ENCODE measurements at regions not wholly inside any gene's neighbourhood (a gene's known extent, or its start where the extent isn't known, plus 50 kb on each side); places are given as distances from the start of the nearest gene placed in this dataset.

DNA sequence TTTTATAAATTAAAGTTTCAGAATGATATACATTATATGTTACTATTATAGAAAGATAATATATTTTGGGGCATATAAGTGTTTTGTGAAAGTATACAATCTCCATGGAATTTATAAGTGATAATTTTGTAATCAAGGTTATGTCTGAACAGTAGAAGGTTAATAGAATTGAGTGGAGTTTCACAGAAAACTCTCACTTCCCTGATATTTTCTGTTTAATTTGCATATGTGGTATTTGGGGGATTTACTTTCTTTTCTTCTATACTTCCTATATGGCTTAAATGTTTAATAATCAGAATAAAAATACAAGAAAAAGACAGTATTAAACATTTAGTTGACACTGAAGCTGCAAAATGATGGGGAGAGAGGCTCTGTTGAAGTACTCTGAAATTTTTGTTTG is 848.5 kb downstream of the DACH1 start:
- TF ChIP-seq, protein P1, sequence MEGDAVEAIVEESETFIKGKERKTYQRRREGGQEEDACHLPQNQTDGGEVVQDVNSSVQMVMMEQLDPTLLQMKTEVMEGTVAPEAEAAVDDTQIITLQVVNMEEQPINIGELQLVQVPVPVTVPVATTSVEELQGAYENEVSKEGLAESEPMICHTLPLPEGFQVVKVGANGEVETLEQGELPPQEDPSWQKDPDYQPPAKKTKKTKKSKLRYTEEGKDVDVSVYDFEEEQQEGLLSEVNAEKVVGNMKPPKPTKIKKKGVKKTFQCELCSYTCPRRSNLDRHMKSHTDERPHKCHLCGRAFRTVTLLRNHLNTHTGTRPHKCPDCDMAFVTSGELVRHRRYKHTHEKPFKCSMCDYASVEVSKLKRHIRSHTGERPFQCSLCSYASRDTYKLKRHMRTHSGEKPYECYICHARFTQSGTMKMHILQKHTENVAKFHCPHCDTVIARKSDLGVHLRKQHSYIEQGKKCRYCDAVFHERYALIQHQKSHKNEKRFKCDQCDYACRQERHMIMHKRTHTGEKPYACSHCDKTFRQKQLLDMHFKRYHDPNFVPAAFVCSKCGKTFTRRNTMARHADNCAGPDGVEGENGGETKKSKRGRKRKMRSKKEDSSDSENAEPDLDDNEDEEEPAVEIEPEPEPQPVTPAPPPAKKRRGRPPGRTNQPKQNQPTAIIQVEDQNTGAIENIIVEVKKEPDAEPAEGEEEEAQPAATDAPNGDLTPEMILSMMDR (conservative IDR thresholded peaks at IDR 0.05; ENCODE audit: low read length), result no peak
- no peak for TF ChIP-seq EZH2phosphoT487 (IDR thresholded peaks at IDR 0.05; ENCODE audit: borderline replicate concordance)

Measured in Loucy (cell line).